H9 (cell line): ENCODE measurements at regions not wholly inside any gene's neighbourhood (a gene's known extent, or its start where the extent isn't known, plus 50 kb on each side); places are given as distances from the start of the nearest gene placed in this dataset.

Source experiments
- DNase-seq: peaks from one replicate; pipeline ENCODE4 v3.0.0-alpha.2; 2017
- H2AFZ ChIP-seq: one replicate; pipeline ENCODE4 v1.6.1; 2013; ENCODE audit warnings: mild to moderate bottlenecking, low read length, control low read depth, moderate library complexity
- H2AK5ac ChIP-seq: 2 replicates; pipeline ENCODE4 v1.6.1; 2013; ENCODE audit warnings: low read length, control low read depth, mixed read lengths; ENCODE audit not compliant: insufficient read length
- H2BK120ac ChIP-seq: one replicate; pipeline ENCODE4 v1.6.1; 2013; ENCODE audit warnings: low read depth, mild to moderate bottlenecking, low read length, control low read depth, inconsistent platforms; ENCODE audit not compliant: poor library complexity, severe bottlenecking
- H2BK12ac ChIP-seq: 2 replicates; pipeline ENCODE4 v1.6.1; 2013; ENCODE audit warnings: low read length, control low read depth, mixed read lengths, low read depth; ENCODE audit not compliant: insufficient read length
- H2BK15ac ChIP-seq: 2 replicates; pipeline ENCODE4 v1.6.1; 2013; ENCODE audit warnings: low read depth, low read length, control low read depth
- H2BK20ac ChIP-seq: one replicate; pipeline ENCODE4 v1.6.1; 2013; ENCODE audit warnings: low read depth, mild to moderate bottlenecking, low read length, control low read depth, inconsistent platforms; ENCODE audit not compliant: poor library complexity, severe bottlenecking
- H2BK5ac ChIP-seq: 2 replicates; pipeline ENCODE4 v1.6.1; 2013; ENCODE audit warnings: low read length, control low read depth, mixed read lengths; ENCODE audit not compliant: insufficient read length
- H3K14ac ChIP-seq: 2 replicates; pipeline ENCODE4 v1.6.1; 2013; ENCODE audit warnings: low read length, control low read depth; ENCODE audit not compliant: insufficient read depth
- H3K18ac ChIP-seq: 2 replicates; pipeline ENCODE4 v1.6.1; 2013; ENCODE audit warnings: low read depth, mild to moderate bottlenecking, mixed read lengths, low read length, control low read depth; ENCODE audit not compliant: insufficient read length
- H3K23ac ChIP-seq: 2 replicates; pipeline ENCODE4 v1.6.1; 2013; ENCODE audit warnings: low read length, control low read depth, mixed read lengths, low read depth; ENCODE audit not compliant: insufficient read length
- H3K23me2 ChIP-seq: 2 replicates; pipeline ENCODE4 v1.6.1; 2013; ENCODE audit warnings: low read depth, mild to moderate bottlenecking, mixed read lengths, low read length, control low read depth; ENCODE audit not compliant: insufficient read length, poor library complexity, severe bottlenecking
- H3K27ac ChIP-seq: 2 replicates; pipeline ENCODE4 v1.5.1; 2013; ENCODE audit warnings: low read length, control low read depth, mixed read lengths, low read depth; ENCODE audit not compliant: insufficient read length
- H3K27me3 ChIP-seq: 2 replicates; pipeline ENCODE4 v1.6.1; 2013; ENCODE audit warnings: low read length, control low read depth, inconsistent platforms; ENCODE audit not compliant: insufficient read depth
- H3K4ac ChIP-seq: 2 replicates; pipeline ENCODE4 v1.6.1; 2013; ENCODE audit warnings: low read depth, mild to moderate bottlenecking, control low read depth, inconsistent platforms, low read length, moderate library complexity
- H3K4me1 ChIP-seq: 2 replicates; pipeline ENCODE4 v1.6.1; 2013; ENCODE audit warnings: low read length, control low read depth, inconsistent platforms; ENCODE audit not compliant: insufficient read depth
- H3K4me2 ChIP-seq: 2 replicates; pipeline ENCODE4 v1.6.1; 2013; ENCODE audit warnings: low read length, control low read depth, mixed read lengths; ENCODE audit not compliant: insufficient read length, insufficient read depth
- H3K56ac ChIP-seq: 2 replicates; pipeline ENCODE4 v1.6.1; 2013; ENCODE audit warnings: low read depth, mild to moderate bottlenecking, mixed read lengths, low read length, control low read depth; ENCODE audit not compliant: insufficient read length
- H3K79me1 ChIP-seq: 2 replicates; pipeline ENCODE4 v1.6.1; 2013; ENCODE audit warnings: low read depth, mild to moderate bottlenecking, moderate library complexity, low read length, control low read depth, inconsistent platforms; ENCODE audit not compliant: insufficient read depth, poor library complexity, severe bottlenecking
- H3K79me2 ChIP-seq: 2 replicates; pipeline ENCODE4 v1.6.1; 2013; ENCODE audit warnings: low read length, control low read depth, inconsistent platforms; ENCODE audit not compliant: insufficient read depth
- H3K9ac ChIP-seq: 2 replicates; pipeline ENCODE4 v1.6.1; 2013; ENCODE audit warnings: low read length, control low read depth, mixed read lengths; ENCODE audit not compliant: insufficient read length; ENCODE audit errors: extremely low read depth
- H3K9me3 ChIP-seq: one replicate; pipeline ENCODE4 v1.6.1; 2013; ENCODE audit warnings: low read depth, low read length, inconsistent platforms; ENCODE audit not compliant: control insufficient read depth
- H3T11ph ChIP-seq: one replicate; pipeline ENCODE4 v1.6.1; 2013; ENCODE audit warnings: mild to moderate bottlenecking, low read length, control low read depth, inconsistent platforms
- H4K20me1 ChIP-seq: one replicate; pipeline ENCODE4 v1.6.1; 2013; ENCODE audit not compliant: control insufficient read depth, insufficient read length, insufficient read depth
- H4K5ac ChIP-seq: 2 replicates; pipeline ENCODE4 v1.6.1; 2013; ENCODE audit warnings: low read depth, mild to moderate bottlenecking, mixed read lengths, low read length, control low read depth; ENCODE audit not compliant: insufficient read length
- H4K8ac ChIP-seq: replicated peaks from 2 replicates; pipeline ENCODE4 v1.6.1; 2013; ENCODE audit warnings: low read length, control low read depth, mixed read lengths, low read depth; ENCODE audit not compliant: insufficient read length
- H4K91ac ChIP-seq: 2 replicates; pipeline ENCODE4 v1.6.1; 2013; ENCODE audit warnings: low read depth, mild to moderate bottlenecking, moderate library complexity, mixed read lengths, low read length, control low read depth; ENCODE audit not compliant: insufficient read length
- H3K27ac Mint-ChIP-seq, 3 experiments: 2 replicates in 2 of 3; 3 replicates in 1 of 3; pipeline ENCODE4 v1.8.0; 2020 to 2021; ENCODE audit warnings: mixed read lengths in 3 of 3, mild to moderate bottlenecking in 1 of 3, moderate library complexity in 1 of 3
- H3K27me3 Mint-ChIP-seq: 2 replicates; pipeline ENCODE4 v1.8.0; 2021; ENCODE audit warnings: low read depth, mild to moderate bottlenecking, moderate library complexity, mixed read lengths
- H3K36me3 Mint-ChIP-seq, 3 experiments: 2 replicates in 2 of 3; 3 replicates in 1 of 3; pipeline ENCODE4 v1.8.0; 2020 to 2021; ENCODE audit warnings: low read depth in 3 of 3, mixed read lengths in 3 of 3; ENCODE audit not compliant: insufficient read depth in 1 of 3
- H3K4me1 Mint-ChIP-seq, 2 experiments: 2 replicates each; pipeline ENCODE4 v1.8.0; 2020; ENCODE audit warnings: mixed read lengths in 2 of 2
- H3K4me3 Mint-ChIP-seq, 2 experiments: 2 replicates in 1 of 2; 3 replicates in 1 of 2; pipeline ENCODE4 v1.8.0; 2020 to 2021; ENCODE audit warnings: mild to moderate bottlenecking in 2 of 2, mixed read lengths in 2 of 2, moderate library complexity in 1 of 2
- H3K9me3 Mint-ChIP-seq, 2 experiments: 2 replicates in 1 of 2; 3 replicates in 1 of 2; pipeline ENCODE4 v1.8.0; 2020; ENCODE audit warnings: mild to moderate bottlenecking in 2 of 2, mixed read lengths in 2 of 2, moderate library complexity in 1 of 2
- WGBS: extraction: QIAGEN DNeasy Blood & Tissue Kit; methylation state at CpG from one replicate; pipeline ENCODE4 v1.1.7; 2013; ENCODE audit warnings: missing lambda C conversion rate, low lambda C conversion rate, mixed read lengths; ENCODE audit not compliant: insufficient read length; ENCODE audit errors: extremely low coverage; 5-methylcytosine and 5-hydroxymethylcytosine counted together
- TF ChIP-seq, protein P1 (sequence below): fragments of 200-600 bp; sonication (generic); conservative IDR thresholded peaks from 3 replicates; pipeline ENCODE4 v1.8.0; 2021; ENCODE audit warnings: antibody characterized with exemption, mild to moderate bottlenecking

DNA sequence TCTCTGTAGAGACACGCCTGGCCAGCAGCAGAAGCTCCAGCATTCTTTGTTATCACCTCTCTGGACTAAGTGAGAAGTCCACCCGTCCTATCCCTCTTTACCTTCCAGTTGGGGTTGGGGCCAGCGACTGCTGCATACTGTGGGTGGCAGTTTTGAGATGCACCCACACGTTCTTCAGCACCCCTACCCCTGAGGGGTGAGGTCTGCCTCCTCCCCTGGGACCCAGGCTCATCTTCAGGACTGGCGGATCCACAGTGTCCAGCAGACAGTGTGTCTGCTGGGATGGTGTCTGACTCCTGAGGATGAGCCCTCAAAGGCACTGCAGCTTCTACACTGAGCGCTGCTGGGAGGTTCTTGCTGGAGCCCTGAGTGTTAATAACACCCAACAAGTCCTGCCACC is 78.8 kb downstream of the GADD45G start:
- Mint-ChIP-seq H3K27me3 (peaks cover 14% of the 10 kb centered on the region), H3K27ac (no peak overlapping the region), H3K9me3 (peaks cover 11 to 19% of the 10 kb centered on the region in 2 experiments; a peak in 4 of 5 replicates), H3K4me3 (no peak overlapping the region), H3K36me3 (peaks cover 0 to 17% (median 3%) of the 10 kb centered on the region in 3 experiments; a peak in 3 of 7 replicates), H3K4me1 (peaks cover 47 to 49% of the 10 kb centered on the region in 2 experiments)
- Histone ChIP-seq H3K9ac (no peak overlapping the region), H3K27ac (no peak overlapping the region), H3K9me3 (peaks cover 8% of the 10 kb centered on the region), H4K5ac (no peak overlapping the region), H3K4me2 (no peak overlapping the region), H3T11ph (no peak overlapping the region), H3K79me2 (no peaks in the 10 kb centered on the region), H2BK20ac (no peak overlapping the region), H3K79me1 (no peaks in the 10 kb centered on the region), H3K23ac (no peak overlapping the region), H2BK12ac (no peak overlapping the region), H2BK15ac (no peak overlapping the region), H3K27me3 (no peaks in the 10 kb centered on the region), H4K91ac (no peak overlapping the region), H4K8ac (no peak overlapping the region), H3K18ac (no peak overlapping the region), H3K4me1 (peaks cover 14% of the 10 kb centered on the region; the same call in 1 of the 2 replicates), H2BK120ac (no peak overlapping the region), H3K56ac (no peak overlapping the region), H2BK5ac (no peak overlapping the region), H4K20me1 (no peaks in the 10 kb centered on the region), H3K23me2 (no peaks in the 10 kb centered on the region), H2AK5ac (no peak overlapping the region), H2AFZ (no peak overlapping the region), H3K14ac (no peak overlapping the region), H3K4ac (no peak overlapping the region)
- TF ChIP-seq, protein P1, sequence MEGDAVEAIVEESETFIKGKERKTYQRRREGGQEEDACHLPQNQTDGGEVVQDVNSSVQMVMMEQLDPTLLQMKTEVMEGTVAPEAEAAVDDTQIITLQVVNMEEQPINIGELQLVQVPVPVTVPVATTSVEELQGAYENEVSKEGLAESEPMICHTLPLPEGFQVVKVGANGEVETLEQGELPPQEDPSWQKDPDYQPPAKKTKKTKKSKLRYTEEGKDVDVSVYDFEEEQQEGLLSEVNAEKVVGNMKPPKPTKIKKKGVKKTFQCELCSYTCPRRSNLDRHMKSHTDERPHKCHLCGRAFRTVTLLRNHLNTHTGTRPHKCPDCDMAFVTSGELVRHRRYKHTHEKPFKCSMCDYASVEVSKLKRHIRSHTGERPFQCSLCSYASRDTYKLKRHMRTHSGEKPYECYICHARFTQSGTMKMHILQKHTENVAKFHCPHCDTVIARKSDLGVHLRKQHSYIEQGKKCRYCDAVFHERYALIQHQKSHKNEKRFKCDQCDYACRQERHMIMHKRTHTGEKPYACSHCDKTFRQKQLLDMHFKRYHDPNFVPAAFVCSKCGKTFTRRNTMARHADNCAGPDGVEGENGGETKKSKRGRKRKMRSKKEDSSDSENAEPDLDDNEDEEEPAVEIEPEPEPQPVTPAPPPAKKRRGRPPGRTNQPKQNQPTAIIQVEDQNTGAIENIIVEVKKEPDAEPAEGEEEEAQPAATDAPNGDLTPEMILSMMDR = no peak
- no CpG with 5 or more reads among the region's 6 CpGs for WGBS
- no peak for DNase-seq
